Right atrium auricular region (tissue), 2 donors: ENCODE measurements at regions not wholly inside any gene's neighbourhood (a gene's known extent, or its start where the extent isn't known, plus 50 kb on each side); places are given as distances from the start of the nearest gene placed in this dataset.

Source experiments
- DNase-seq: peaks from one replicate; pipeline ENCODE4 v3.0.0-alpha.2; 2019; ENCODE audit warnings: low spot score
- H3K27ac ChIP-seq, 2 donors: fragments of 200-600 bp; sonication (generic); 1 replicate in 1 of 2; 2 replicates in 1 of 2; pipeline ENCODE4 v1.5.1; 2016 to 2019
- H3K27me3 ChIP-seq, 2 donors: fragments of 200-600 bp; sonication (generic); one replicate each; pipeline versions ENCODE4 v1.5.1 to v1.6.0; 2017 to 2019
- H3K36me3 ChIP-seq: fragments of 200-600 bp; sonication (generic); one replicate; pipeline ENCODE4 v1.5.1; 2016
- H3K4me1 ChIP-seq, 2 donors: fragments of 200-600 bp; sonication (generic); one replicate each; pipeline versions ENCODE4 v1.5.1 to v1.6.0; 2017 to 2019
- H3K4me3 ChIP-seq, 2 donors: fragments of 200-600 bp; sonication (generic); 1 replicate in 1 of 2; 2 replicates in 1 of 2; pipeline ENCODE4 v1.5.1; 2017 to 2019; ENCODE audit warnings: mild to moderate bottlenecking in 1 of 2, moderate library complexity in 1 of 2
- H3K9me3 ChIP-seq, 2 donors: fragments of 200-600 bp; sonication (generic); one replicate each; pipeline ENCODE4 v1.5.1; 2019
- TF ChIP-seq, protein P1 (sequence below), 2 donors: fragments of 200-600 bp; sonication (generic); IDR thresholded peaks; one replicate each; pipeline ENCODE4 v1.5.1; 2019; ENCODE audit warnings: antibody characterized with exemption in 2 of 2

DNA sequence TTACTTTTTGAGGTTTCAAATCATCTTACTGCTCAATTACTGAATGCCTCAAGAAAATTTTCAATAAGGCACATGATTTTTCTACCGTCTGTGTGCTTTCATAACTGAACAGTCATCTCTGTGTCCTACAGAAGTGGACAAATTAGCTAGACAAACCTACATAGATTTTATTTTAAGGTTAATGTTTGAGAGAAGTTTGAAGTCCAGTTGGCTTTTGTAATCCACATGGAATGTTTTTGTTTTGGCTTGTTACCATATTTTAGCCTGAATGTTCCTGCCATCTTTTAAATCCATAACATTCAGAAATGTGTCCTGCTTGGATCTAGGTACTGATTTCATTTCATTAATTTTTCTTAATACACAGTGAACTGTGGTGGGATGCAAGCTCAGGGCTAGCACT lies 730.1 kb downstream of the IGSF11 start:
- DNase-seq, result no peak
- H3K27ac ChIP-seq, result no peak overlapping the region
- H3K4me3 ChIP-seq, result no peak overlapping the region

GRCh38 chr3:118332699-118333098 lies 701.9 kb downstream of the IGSF11 start:
- no peaks in the 10 kb centered on the region for H3K27me3 ChIP-seq
- H3K27ac ChIP-seq, result no peak overlapping the region
- no peaks in the 10 kb centered on the region for H3K36me3 ChIP-seq
- H3K9me3 ChIP-seq, result peaks cover 0 to 18% of the 10 kb centered on the region in 2 donors
- H3K4me3 ChIP-seq, result no peak overlapping the region
- TF ChIP-seq, protein P1, sequence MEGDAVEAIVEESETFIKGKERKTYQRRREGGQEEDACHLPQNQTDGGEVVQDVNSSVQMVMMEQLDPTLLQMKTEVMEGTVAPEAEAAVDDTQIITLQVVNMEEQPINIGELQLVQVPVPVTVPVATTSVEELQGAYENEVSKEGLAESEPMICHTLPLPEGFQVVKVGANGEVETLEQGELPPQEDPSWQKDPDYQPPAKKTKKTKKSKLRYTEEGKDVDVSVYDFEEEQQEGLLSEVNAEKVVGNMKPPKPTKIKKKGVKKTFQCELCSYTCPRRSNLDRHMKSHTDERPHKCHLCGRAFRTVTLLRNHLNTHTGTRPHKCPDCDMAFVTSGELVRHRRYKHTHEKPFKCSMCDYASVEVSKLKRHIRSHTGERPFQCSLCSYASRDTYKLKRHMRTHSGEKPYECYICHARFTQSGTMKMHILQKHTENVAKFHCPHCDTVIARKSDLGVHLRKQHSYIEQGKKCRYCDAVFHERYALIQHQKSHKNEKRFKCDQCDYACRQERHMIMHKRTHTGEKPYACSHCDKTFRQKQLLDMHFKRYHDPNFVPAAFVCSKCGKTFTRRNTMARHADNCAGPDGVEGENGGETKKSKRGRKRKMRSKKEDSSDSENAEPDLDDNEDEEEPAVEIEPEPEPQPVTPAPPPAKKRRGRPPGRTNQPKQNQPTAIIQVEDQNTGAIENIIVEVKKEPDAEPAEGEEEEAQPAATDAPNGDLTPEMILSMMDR (IDR thresholded peaks at IDR 0.05), result no peak
- no peak for DNase-seq
- H3K4me1 ChIP-seq, result no peaks in the 10 kb centered on the region

More for the DNA sequence above, 730.1 kb downstream of the IGSF11 start:
- no peaks in the 10 kb centered on the region for H3K27me3 ChIP-seq
- no peaks in the 10 kb centered on the region for H3K36me3 ChIP-seq
- no peaks in the 10 kb centered on the region for H3K9me3 ChIP-seq
- H3K4me1 ChIP-seq, result no peaks in the 10 kb centered on the region
- TF ChIP-seq, protein P1 (IDR thresholded peaks at IDR 0.05), result no peak

DNA sequence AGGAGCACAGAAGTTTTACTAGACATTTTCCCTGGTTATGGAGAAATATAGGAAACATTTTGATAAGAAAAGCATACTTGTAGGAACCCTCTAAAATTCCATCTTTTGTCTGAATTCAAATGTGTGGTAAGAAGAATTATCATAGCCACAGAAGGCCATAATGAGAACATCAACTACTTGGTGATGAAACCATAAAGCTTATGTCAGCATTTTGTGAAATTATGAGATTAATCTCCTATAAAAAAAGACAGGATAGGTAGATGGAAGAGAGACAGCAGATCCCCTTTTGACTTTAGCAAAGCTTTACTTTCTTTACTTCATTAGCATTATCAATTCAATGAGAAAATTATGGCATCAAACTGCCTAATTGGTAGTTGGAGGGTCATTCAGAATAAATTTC lies 697.0 kb downstream of the IGSF11 start:
- no peak overlapping the region for H3K4me3 ChIP-seq
- TF ChIP-seq, protein P1 (IDR thresholded peaks at IDR 0.05), result no peak
- H3K4me1 ChIP-seq, result no peaks in the 10 kb centered on the region
- DNase-seq, result no peak
- H3K27me3 ChIP-seq, result no peaks in the 10 kb centered on the region
- peaks cover 0 to 6% of the 10 kb centered on the region in 2 donors for H3K9me3 ChIP-seq
- H3K36me3 ChIP-seq, result no peaks in the 10 kb centered on the region
- H3K27ac ChIP-seq, result no peak overlapping the region

DNA sequence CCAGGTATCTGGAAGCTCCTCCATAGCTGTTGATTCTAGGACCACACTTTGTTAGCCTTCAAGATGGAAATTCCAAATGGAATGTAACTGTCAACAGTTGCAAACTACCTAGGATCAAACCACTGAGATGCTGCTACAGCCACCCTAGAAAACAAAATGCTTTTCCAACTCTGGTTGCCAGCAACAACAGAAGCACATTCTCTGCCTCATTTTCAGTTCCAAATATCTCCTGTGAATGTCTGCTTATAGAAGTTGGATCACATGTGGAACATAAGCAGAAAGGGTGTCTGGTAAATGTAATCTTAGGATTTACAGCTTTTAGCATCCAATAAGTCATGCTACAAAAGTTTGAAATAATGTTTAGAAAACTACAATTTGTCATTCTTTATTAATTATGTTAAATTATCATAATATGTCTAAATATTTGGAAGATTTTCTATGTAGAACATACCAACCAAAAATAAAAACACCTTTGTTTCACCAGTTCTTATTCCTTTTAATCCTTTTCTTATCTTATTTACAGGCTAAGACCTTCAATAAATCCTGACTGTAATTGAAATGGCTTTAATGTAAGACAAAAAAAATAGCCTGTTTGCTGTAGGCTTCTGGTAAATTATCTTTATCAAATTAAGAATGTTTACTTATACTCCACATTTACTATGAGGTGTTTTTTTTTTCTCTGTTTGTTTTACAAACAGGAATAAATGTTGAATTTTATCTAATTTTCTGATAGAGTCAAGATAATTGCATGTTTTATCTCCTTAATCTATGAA lies 687.1 kb downstream of the IGSF11 start:
- H3K4me3 ChIP-seq, result no peak overlapping the region
- TF ChIP-seq, protein P1 (IDR thresholded peaks at IDR 0.05), result no peak
- H3K36me3 ChIP-seq, result no peaks in the 10 kb centered on the region
- no peak overlapping the region for H3K27ac ChIP-seq
- no peaks in the 10 kb centered on the region for H3K27me3 ChIP-seq
- no peaks in the 10 kb centered on the region for H3K4me1 ChIP-seq
- no peaks in the 10 kb centered on the region for H3K9me3 ChIP-seq
- DNase-seq, result no peak

DNA sequence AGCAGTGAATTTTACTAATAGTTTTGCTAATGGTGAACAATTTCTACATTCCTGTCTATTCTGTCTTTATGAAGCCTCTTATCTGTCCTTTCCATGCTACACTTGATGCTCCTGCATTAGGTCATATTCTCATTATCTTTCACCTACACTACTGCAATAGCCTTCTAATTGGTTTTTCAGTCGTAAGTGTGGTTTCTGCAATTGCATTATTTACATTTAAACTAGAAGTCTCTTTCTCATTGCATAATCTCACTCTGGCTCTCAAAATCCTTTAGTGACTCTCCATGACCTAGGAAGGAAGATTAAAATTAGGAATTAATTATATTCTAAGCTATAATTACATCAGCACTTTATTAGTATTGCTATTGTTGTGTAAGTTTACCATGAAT lies 686.5 kb downstream of the IGSF11 start:
- Histone ChIP-seq H3K4me3 (no peak overlapping the region), H3K4me1 (no peaks in the 10 kb centered on the region), H3K27ac (no peak overlapping the region), H3K36me3 (no peaks in the 10 kb centered on the region), H3K27me3 (no peaks in the 10 kb centered on the region), H3K9me3 (no peaks in the 10 kb centered on the region)
- TF ChIP-seq, protein P1 (IDR thresholded peaks at IDR 0.05), result no peak
- DNase-seq, result no peak

- TF ChIP-seq, protein P1 (IDR thresholded peaks at IDR 0.05), result no peak
- H3K4me3 ChIP-seq, result no peak overlapping the region
- H3K27ac ChIP-seq, result no peak overlapping the region
- DNase-seq, result no peak
- no peaks in the 10 kb centered on the region for H3K36me3 ChIP-seq
- H3K27me3 ChIP-seq, result no peaks in the 10 kb centered on the region
- H3K9me3 ChIP-seq, result peaks cover 5 to 40% of the 10 kb centered on the region in 2 donors
- no peaks in the 10 kb centered on the region for H3K4me1 ChIP-seq
Measured at GRCh38 chr3:118354556-118354955, 680.1 kb downstream of the IGSF11 start.
